Left ventricle myocardium inferior (tissue), 1 donor: ENCODE measurements at regions not wholly inside any gene's neighbourhood (a gene's known extent, or its start where the extent isn't known, plus 50 kb on each side); places are given as distances from the start of the nearest gene placed in this dataset.

ENCODE experiments used
- DNase-seq: peaks from one replicate; pipeline ENCODE4 v3.0.0-alpha.2; 2020
- H3K27ac ChIP-seq: fragments of 200-600 bp; replicated peaks from 2 replicates; pipeline ENCODE4 v1.8.0; 2021
- H3K27me3 ChIP-seq: fragments of 200-600 bp; 2 replicates; pipeline ENCODE4 v1.8.0; 2021; ENCODE audit warnings: low read depth
- H3K36me3 ChIP-seq: fragments of 200-600 bp; 2 replicates; pipeline ENCODE4 v1.8.0; 2021
- H3K4me1 ChIP-seq: fragments of 200-600 bp; 2 replicates; pipeline ENCODE4 v1.8.0; 2021
- H3K4me3 ChIP-seq: fragments of 200-600 bp; 2 replicates; pipeline ENCODE4 v1.8.0; 2021; ENCODE audit warnings: mild to moderate bottlenecking, moderate library complexity
- H3K9me3 ChIP-seq: fragments of 200-600 bp; replicated peaks from 2 replicates; pipeline ENCODE4 v1.8.0; 2021
- CTCF ChIP-seq: fragments of 200-600 bp; IDR thresholded peaks from 2 replicates; pipeline ENCODE4 v1.8.0; 2021; ENCODE audit warnings: antibody characterized with exemption, mild to moderate bottlenecking, borderline replicate concordance
- intact Hi-C: fragments of 100-400 bp; cut with micrococcal nuclease; formaldehyde crosslinking; loops from one replicate; pipeline ENCODE4 v1.11.0; 2022
- donor health status: DM: no; HTN: yes; CAD: no; lungs with severe emphysema.

- no peak overlapping the region for H3K4me3 ChIP-seq
- DNase-seq = no peak
These were observed 209.5 kb upstream of the HAAO start for GRCh38 chr2:43001787-43002468.

GRCh38 chr2:43001055-43001378 is 208.6 kb upstream of the HAAO start:
- Histone ChIP-seq H3K36me3 (no peaks in the 10 kb centered on the region), H3K27ac (no peak overlapping the region), H3K4me1 (no peaks in the 10 kb centered on the region), H3K4me3 (no peak overlapping the region), H3K27me3 (no peaks in the 10 kb centered on the region), H3K9me3 (peaks cover 4% of the 10 kb centered on the region)
- intact Hi-C loops = no loop called here
- TF ChIP-seq CTCF = no peak
- no peak for DNase-seq

More at GRCh38 chr2:43001787-43002468, 209.5 kb upstream of the HAAO start:
- H3K27ac ChIP-seq = no peak overlapping the region
- H3K4me1 ChIP-seq = no peaks in the 10 kb centered on the region
- intact Hi-C loops = no loop called here
- TF ChIP-seq CTCF = no peak
- no peaks in the 10 kb centered on the region for H3K27me3 ChIP-seq
- H3K9me3 ChIP-seq = no peaks in the 10 kb centered on the region
- H3K36me3 ChIP-seq = no peaks in the 10 kb centered on the region

- Histone ChIP-seq H3K4me3 (no peak overlapping the region), H3K27ac (no peak overlapping the region), H3K9me3 (peaks cover 9% of the 10 kb centered on the region), H3K4me1 (no peaks in the 10 kb centered on the region), H3K36me3 (no peaks in the 10 kb centered on the region), H3K27me3 (no peaks in the 10 kb centered on the region)
- no peak for TF ChIP-seq CTCF
- intact Hi-C loops = no loop called here
- no peak for DNase-seq
These were observed 208.1 kb upstream of the HAAO start for GRCh38 chr2:43000242-43001054.

GRCh38 chr2:42999856-43000241 is 207.5 kb upstream of the HAAO start:
- Histone ChIP-seq H3K36me3 (no peaks in the 10 kb centered on the region), H3K4me3 (no peak overlapping the region), H3K4me1 (no peaks in the 10 kb centered on the region), H3K27ac (no peak overlapping the region), H3K27me3 (no peaks in the 10 kb centered on the region), H3K9me3 (peaks cover 11% of the 10 kb centered on the region)
- TF ChIP-seq CTCF = no peak
- DNase-seq = no peak
- intact Hi-C loops = no loop called here

- intact Hi-C loops = no loop called here
- no peak for DNase-seq
- Histone ChIP-seq H3K27ac (peak overlapping the region; percentile 5), H3K4me1 (no peaks in the 10 kb centered on the region), H3K4me3 (no peak overlapping the region), H3K27me3 (no peaks in the 10 kb centered on the region), H3K36me3 (no peaks in the 10 kb centered on the region), H3K9me3 (peaks cover 11% of the 10 kb centered on the region)
- no peak for TF ChIP-seq CTCF
These were observed 207.0 kb upstream of the HAAO start for GRCh38 chr2:42999391-42999841.
